Mucosa of stomach (tissue), 1 donor: ENCODE measurements at regions not wholly inside any gene's neighbourhood (a gene's known extent, or its start where the extent isn't known, plus 50 kb on each side); places are given as distances from the start of the nearest gene placed in this dataset.

ENCODE experiments used
- H3K27me3 ChIP-seq: one replicate; pipeline ENCODE4 v1.7.0; 2013; ENCODE audit warnings: mild to moderate bottlenecking, low read length; ENCODE audit not compliant: control insufficient read depth, insufficient read depth
- H3K36me3 ChIP-seq: one replicate; pipeline ENCODE4 v1.7.0; 2013; ENCODE audit warnings: low read length; ENCODE audit not compliant: control insufficient read depth, insufficient read depth
- H3K4me1 ChIP-seq: one replicate; pipeline ENCODE4 v1.7.0; 2013; ENCODE audit warnings: mild to moderate bottlenecking, low read length; ENCODE audit not compliant: control insufficient read depth, insufficient read depth
- H3K4me3 ChIP-seq: one replicate; pipeline ENCODE4 v1.7.0; 2013; ENCODE audit warnings: low read length
- H3K9ac ChIP-seq: one replicate; pipeline ENCODE4 v1.7.0; 2013; ENCODE audit warnings: mild to moderate bottlenecking, low read length, moderate library complexity
- H3K9me3 ChIP-seq: one replicate; pipeline ENCODE4 v1.7.0; 2013; ENCODE audit warnings: mild to moderate bottlenecking, low read length, moderate library complexity; ENCODE audit not compliant: control insufficient read depth
- donor health status: Pancreatic carcinoma.

DNA sequence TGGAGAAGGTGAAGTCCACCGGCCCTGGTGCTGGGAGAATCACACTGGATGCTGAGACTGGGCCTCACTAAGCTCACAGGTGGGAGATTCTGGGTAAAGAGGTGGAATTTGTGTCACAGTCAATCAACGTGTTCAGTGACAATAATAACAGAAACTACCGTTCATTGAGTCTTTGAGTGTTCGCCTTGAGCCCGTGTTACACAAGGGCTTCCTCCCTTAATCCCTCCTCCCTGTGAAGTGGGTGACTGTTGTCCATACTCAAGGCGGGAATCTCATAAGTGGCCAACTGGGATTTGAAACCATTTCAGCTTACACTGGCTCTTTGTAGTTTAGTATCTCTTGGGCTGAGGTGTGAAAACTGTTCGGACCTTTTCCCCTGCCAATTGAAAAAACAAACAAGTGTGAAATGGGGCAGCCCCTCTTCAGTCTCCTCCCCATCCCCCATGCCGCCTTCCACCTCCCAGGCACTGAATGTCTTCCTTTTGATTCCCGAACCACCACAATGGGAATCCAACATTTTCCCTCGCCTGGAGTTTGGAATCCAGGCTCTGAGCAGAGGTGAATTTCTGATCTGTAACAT, 502.4 kb downstream of the MIAT start:
- Histone ChIP-seq H3K4me1 (no peaks in the 10 kb centered on the region), H3K9ac (no peak overlapping the region), H3K9me3 (no peaks in the 10 kb centered on the region), H3K27me3 (no peaks in the 10 kb centered on the region), H3K4me3 (no peak overlapping the region), H3K36me3 (no peaks in the 10 kb centered on the region)

DNA sequence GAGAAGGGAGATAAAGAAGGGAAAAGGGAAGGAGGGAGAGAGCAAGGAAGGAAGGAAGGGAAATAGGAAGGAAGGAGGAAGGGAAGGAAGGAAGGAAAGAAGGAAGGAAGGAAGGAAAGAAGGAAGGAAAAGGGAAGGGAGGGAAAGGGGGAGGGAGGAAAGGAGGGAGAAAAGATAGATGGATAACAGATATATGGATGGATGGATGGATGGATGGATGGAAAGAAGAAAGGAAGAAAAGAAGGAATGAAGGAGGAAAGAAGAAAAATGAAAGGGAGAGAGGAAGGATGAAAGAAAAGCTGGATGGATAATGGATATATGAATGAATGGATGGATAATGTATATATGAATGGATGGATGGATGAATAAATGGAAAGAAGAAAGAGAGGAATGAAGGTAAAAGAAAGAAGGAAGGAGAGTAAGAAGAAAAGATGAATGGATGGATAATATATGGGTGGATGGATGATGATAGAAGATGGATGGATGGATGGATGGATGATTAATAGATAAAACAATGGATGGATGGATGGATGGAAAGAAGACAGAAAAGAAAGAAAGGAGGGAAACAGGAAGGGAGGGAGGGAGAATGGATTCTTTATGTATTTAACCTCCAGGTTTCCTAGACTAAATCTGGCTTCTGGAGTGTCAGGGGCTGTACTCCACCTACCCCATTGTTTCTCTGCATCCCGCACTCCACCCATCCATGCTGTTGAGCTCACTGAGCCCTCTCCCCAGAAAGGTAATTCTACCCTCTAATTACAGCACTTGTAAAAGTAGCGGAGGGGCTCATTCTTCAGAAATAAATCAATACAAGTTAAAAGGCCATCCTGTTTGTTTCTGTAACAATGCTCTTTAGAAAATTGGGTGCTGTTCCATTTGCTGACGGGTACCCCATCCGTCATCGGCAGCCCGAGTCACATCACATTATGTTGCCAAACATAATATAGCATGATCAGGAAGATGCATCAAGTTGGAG, 506.1 kb downstream of the MIAT start:
- Histone ChIP-seq H3K36me3 (no peaks in the 10 kb centered on the region), H3K4me3 (no peak overlapping the region), H3K9ac (no peak overlapping the region), H3K4me1 (no peaks in the 10 kb centered on the region), H3K9me3 (no peaks in the 10 kb centered on the region), H3K27me3 (no peaks in the 10 kb centered on the region)

DNA sequence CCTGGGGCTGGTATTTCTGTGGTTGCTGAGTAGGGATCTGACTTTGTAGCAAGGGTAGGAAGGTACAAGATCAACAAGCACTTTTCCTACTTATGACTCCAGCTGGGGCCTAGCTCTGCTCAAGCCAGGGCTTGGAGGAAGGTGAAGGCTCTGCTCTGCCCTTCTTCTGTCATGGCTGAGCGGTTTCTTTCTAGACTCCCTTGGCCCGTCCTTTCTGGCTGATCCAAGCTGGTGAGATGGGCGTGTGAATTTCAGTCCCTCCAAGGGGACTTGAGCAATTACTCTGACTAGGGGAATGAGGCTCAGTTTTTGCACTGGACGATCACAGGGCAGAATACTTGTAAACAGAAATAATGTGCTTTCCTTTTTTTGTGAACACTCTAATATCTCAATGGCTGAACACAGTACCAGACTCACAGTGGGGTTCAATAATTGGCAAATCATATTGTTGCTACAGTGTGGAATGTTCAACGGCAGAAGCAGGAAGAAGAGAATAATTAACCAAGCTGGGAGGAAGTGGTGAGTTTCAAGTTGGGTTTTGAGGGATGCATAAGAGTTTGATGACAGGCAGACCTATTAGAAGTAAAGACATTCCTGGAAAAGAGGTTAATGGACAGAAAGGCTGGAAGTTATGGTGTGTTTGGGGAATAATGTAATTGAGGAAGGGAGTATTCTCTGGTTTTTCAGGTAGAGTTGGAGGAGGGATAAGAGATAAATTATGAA, 507.6 kb downstream of the MIAT start:
- no peaks in the 10 kb centered on the region for H3K9me3 ChIP-seq
- no peaks in the 10 kb centered on the region for H3K4me1 ChIP-seq

DNA sequence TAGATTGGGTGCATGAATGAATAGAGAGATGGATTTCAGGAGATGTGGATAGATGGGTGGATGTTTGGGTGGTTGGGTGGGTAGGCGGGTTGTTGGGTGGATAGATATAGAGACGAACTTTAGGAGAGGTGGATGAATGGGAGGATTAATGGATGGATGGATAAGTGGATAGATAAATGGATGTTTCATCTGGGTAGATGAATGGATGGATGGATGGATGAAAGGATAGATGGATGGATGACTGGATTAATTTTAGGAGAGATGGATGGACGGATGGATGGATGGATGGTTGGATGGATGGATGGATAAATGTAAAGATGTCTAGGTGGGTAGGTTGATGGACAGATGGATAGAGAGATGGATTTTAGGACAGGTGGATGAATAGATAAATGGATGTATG, 511.3 kb downstream of the MIAT start:
- no peaks in the 10 kb centered on the region for H3K4me1 ChIP-seq
- H3K9me3 ChIP-seq: no peaks in the 10 kb centered on the region
- peaks cover under 1% of the 10 kb centered on the region for H3K27me3 ChIP-seq
- no peak overlapping the region for H3K4me3 ChIP-seq
- H3K9ac ChIP-seq: no peak overlapping the region
- H3K36me3 ChIP-seq: no peaks in the 10 kb centered on the region

More for the DNA sequence above, 507.6 kb downstream of the MIAT start:
- Histone ChIP-seq H3K27me3 (no peaks in the 10 kb centered on the region), H3K9ac (no peak overlapping the region), H3K36me3 (no peaks in the 10 kb centered on the region), H3K4me3 (no peak overlapping the region)

DNA sequence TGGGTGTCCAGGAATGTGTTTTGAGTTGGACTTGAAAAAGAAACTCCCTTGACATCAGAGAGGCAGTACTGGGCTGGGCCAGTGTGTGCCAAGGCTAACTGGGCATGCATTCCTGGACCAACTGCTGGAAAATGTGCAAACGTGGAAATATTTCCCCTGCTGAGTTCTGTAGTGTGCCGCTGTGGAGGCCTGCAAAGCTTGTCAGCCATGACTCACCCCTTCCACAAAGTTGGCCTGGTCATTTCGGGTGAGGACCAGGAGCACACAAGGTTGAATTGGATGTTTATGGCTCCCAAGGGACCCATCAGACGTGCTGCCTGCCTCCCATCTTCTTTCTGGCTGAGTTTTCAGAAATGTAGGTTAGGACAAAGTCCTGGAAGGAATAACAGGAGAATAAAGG, 513.1 kb downstream of the MIAT start:
- no peak overlapping the region for H3K4me3 ChIP-seq
- no peak overlapping the region for H3K9ac ChIP-seq
- peaks cover 3% of the 10 kb centered on the region for H3K27me3 ChIP-seq
- no peaks in the 10 kb centered on the region for H3K36me3 ChIP-seq
- H3K9me3 ChIP-seq: no peaks in the 10 kb centered on the region
- no peaks in the 10 kb centered on the region for H3K4me1 ChIP-seq

DNA sequence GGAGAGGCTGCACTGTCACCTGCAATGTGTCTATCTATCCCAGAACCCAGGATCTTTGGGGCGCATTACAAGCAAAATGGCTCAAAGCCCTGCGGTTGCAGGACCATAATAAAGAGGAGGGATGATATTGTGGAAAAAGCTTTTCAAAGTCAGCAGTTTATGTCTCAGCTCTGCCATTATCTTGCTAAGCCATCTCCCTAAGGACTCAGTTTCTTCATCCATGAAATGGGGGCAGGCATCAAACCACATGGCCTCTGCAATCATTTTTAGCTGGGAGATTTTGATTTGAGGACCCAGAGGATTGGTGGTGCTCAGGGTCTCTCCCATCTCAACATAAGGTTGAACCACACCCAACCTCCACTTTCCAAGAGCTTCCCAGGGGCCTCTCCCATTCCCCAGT, 513.8 kb downstream of the MIAT start:
- Histone ChIP-seq H3K4me3 (no peak overlapping the region), H3K27me3 (peaks cover 3% of the 10 kb centered on the region), H3K9me3 (no peaks in the 10 kb centered on the region), H3K36me3 (no peaks in the 10 kb centered on the region), H3K4me1 (no peaks in the 10 kb centered on the region), H3K9ac (no peak overlapping the region)

DNA sequence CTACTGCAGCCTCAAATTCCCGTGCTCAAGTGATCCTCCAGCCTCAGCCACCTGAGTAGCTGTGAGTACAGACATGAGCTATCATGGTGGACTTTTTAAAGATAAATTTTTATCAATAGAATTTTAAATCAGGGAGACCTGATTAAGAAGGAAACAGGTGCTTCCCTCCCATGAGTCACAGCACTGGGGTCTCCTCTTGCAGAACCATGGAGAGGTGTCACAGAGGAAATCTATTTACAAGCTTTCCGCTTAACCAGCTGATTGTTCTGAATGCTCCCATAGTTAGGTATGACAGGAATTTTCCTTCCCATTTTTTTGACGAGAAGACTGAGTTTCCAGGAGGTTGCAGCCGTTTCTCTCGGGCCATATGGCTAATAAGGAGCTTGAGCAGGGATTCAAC, 516.1 kb downstream of the MIAT start:
- Histone ChIP-seq H3K36me3 (no peaks in the 10 kb centered on the region), H3K27me3 (peaks cover 3% of the 10 kb centered on the region), H3K9ac (no peak overlapping the region), H3K4me1 (no peaks in the 10 kb centered on the region), H3K4me3 (no peak overlapping the region), H3K9me3 (no peaks in the 10 kb centered on the region)

DNA sequence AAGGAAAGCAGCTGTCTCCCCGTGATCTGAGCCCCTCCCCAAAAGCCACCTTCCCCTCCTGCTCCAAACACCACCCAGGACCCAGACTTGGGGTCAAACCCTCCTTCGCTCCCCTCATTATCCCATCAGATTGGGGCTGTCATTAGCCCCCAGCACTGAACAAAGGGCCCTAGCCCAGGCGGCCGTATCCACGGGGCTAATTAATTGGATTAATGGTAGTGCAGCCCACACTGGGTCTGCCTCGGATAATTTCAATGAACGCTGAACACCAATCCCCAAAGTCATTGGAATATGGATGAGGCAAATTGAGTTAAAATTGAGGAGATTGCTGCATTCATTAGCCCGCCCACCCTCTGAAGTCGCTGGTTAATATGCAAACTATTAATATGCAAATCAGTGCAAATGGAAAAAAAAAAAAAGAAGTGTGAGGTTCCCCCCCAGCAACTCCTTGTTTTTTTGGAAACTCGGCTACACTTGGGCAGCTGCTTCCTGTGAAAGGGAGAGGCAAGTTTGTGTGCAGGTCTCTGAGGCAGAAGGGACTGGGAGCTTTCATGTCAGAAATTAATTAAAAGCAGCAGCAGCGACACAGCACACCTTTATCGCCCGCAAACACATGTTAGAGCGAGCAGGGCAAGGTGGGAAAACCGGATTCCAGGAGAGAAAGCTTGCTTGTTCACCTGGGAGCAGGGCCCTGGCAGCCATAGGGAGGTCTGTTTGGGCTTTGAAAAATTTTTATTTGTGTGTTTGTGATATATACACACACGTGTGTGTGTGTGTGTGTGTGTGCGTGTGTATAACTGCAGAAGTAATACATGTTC, 517.8 kb downstream of the MIAT start:
- no peaks in the 10 kb centered on the region for H3K9me3 ChIP-seq
- no peaks in the 10 kb centered on the region for H3K4me1 ChIP-seq
- no peaks in the 10 kb centered on the region for H3K36me3 ChIP-seq
- no peak overlapping the region for H3K4me3 ChIP-seq
- H3K27me3 ChIP-seq: peaks cover 3% of the 10 kb centered on the region
- no peak overlapping the region for H3K9ac ChIP-seq

DNA sequence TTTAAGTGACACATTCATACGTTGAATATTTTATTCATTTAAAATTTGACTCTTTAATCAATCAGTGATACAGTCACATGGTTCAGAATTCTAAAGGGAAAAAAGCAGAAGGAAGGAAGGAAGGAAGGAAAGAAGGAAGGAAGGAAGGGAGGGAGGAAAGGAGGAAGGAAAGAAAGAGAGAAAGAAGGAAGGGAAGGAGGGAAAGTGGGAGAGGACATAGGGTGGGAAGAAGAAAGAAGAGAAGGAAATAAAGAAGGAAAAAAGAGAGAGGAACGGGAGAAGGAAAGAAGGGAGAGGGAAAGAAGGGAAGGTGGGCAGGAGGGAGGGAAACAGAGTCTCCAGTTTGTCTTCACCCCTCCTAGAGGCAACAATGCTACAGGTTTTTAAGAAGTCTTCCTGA, 518.6 kb downstream of the MIAT start:
- no peaks in the 10 kb centered on the region for H3K36me3 ChIP-seq
- no peak overlapping the region for H3K4me3 ChIP-seq
- H3K9ac ChIP-seq: no peak overlapping the region
- no peaks in the 10 kb centered on the region for H3K4me1 ChIP-seq
- H3K27me3 ChIP-seq: peaks cover 3% of the 10 kb centered on the region
- H3K9me3 ChIP-seq: no peaks in the 10 kb centered on the region

DNA sequence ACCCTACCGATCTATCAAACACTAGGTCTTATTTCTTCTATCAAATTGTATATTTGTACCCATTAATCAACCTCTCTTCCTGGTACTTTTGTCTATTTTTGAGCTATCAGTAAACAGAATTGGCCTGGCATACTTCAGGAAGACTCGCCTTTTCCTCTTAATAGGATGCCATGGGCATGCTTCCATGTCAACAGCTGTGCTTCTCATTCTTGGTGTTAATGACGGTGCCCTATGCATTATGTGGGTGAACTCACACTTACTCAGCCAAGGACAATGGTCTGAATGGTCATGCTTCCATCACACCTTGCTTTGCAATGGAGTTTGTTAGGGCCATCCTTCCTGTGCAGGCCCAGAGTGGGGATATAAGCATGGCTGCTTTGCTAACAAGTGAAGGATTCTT, 521.8 kb downstream of the MIAT start:
- Histone ChIP-seq H3K4me1 (no peaks in the 10 kb centered on the region), H3K36me3 (no peaks in the 10 kb centered on the region), H3K9me3 (no peaks in the 10 kb centered on the region), H3K9ac (no peak overlapping the region), H3K27me3 (no peaks in the 10 kb centered on the region), H3K4me3 (no peak overlapping the region)

DNA sequence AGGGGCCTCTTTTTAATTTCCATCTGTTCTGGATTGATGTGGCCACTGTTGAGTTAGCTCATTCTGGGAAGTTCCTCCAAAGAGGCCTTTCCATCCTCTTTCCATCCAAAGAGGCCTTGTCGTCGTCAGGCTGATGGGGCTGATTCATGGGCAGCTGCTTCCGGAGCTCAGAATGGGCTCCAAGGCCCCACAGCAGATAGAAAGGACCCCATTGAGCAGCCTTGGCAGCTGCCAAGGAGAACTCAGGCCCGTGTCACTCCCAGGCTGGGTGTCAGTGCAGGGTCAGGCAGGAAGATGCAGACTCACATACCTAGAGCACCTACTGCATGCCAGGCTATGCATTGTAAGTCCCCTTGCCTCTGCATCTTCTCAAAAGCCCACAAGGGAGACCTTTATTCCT, 524.1 kb downstream of the MIAT start:
- H3K36me3 ChIP-seq: no peaks in the 10 kb centered on the region
- H3K9ac ChIP-seq: no peak overlapping the region
- no peaks in the 10 kb centered on the region for H3K9me3 ChIP-seq
- no peak overlapping the region for H3K4me3 ChIP-seq
- H3K4me1 ChIP-seq: no peaks in the 10 kb centered on the region
- no peaks in the 10 kb centered on the region for H3K27me3 ChIP-seq
